Left lung (tissue), 4 donors: ENCODE measurements at regions not wholly inside any gene's neighbourhood (a gene's known extent, or its start where the extent isn't known, plus 50 kb on each side); places are given as distances from the start of the nearest gene placed in this dataset.
"Not testable (repeated sequence)": the region's sequence is repeated elsewhere in the genome, so short reads cannot be mapped to it uniquely, and the experiment has no call there.

Experiments used
- ATAC-seq: fragments of 200-7000 bp; cut with Tn5 transposase; one replicate; pipeline ENCODE4 v1.9.1; 2020; ENCODE audit warnings: moderate library complexity
- DNase-seq, 4 donors: peaks; one replicate each; pipeline ENCODE4 v3.0.0-alpha.2; 2013 to 2020
- H3K27ac ChIP-seq, 2 donors: fragments of 200-600 bp; sonication (generic) in 1 of 2; one replicate each; pipeline versions ENCODE4 v1.5.0 to v1.8.0; 2020 to 2021
- H3K27me3 ChIP-seq, 2 donors: fragments of 200-600 bp; sonication (generic) in 1 of 2; one replicate each; pipeline versions ENCODE4 v1.5.0 to v1.8.0; 2020 to 2021
- H3K36me3 ChIP-seq, 2 donors: fragments of 200-600 bp; sonication (generic) in 1 of 2; one replicate each; pipeline versions ENCODE4 v1.5.0 to v1.8.0; 2020 to 2021
- H3K4me1 ChIP-seq, 2 donors: fragments of 200-600 bp; one replicate each; pipeline ENCODE4 v1.8.0; 2021
- H3K4me3 ChIP-seq, 2 donors: fragments of 200-600 bp; sonication (generic) in 1 of 2; one replicate each; pipeline versions ENCODE4 v1.5.0 to v1.8.0; 2020 to 2021; ENCODE audit warnings: mild to moderate bottlenecking in 1 of 2
- H3K9me3 ChIP-seq, 2 donors: fragments of 200-600 bp; sonication (generic) in 1 of 2; one replicate each; pipeline versions ENCODE4 v1.5.0 to v1.8.0; 2020 to 2021
- CTCF ChIP-seq, 2 donors: fragments of 200-600 bp; sonication (generic) in 1 of 2; IDR thresholded peaks; one replicate each; pipeline versions ENCODE4 v1.5.0 to v1.8.0; 2021; ENCODE audit warnings: antibody characterized with exemption in 2 of 2
- intact Hi-C, 2 donors: fragments of 100-400 bp; cut with DNase I; formaldehyde crosslinking; loops; one replicate each; pipeline versions ENCODE4 v1.11.2 to v1.14.2; 2022
- donor health status: DM: no; HTN: yes; CAD: no.
- donor health status: DM: no; HTN: no; CAD: no.

GRCh38 chr5:90251447-90251846, 158.1 kb downstream of the CETN3 start:
- Histone ChIP-seq H3K4me3 (no peak overlapping the region), H3K27ac (no peak overlapping the region), H3K4me1 (no peaks in the 10 kb centered on the region), H3K36me3 (no peaks in the 10 kb centered on the region), H3K9me3 (no peaks in the 10 kb centered on the region), H3K27me3 (no peaks in the 10 kb centered on the region)
- no peak for TF ChIP-seq CTCF (IDR thresholded peaks at IDR 0.05)
- intact Hi-C loops: no loop called here
- no peak for DNase-seq
- ATAC-seq: no peak

GRCh38 chr5:90248640-90249039, 160.9 kb downstream of the CETN3 start:
- no peak for ATAC-seq

GRCh38 chr5:90243848-90244247, 165.7 kb downstream of the CETN3 start:
- DNase-seq, H3K4me1 ChIP-seq, H3K27ac ChIP-seq, H3K9me3 ChIP-seq, H3K36me3 ChIP-seq, ATAC-seq, H3K27me3 ChIP-seq, intact Hi-C loops, H3K4me3 ChIP-seq: not testable (repeated sequence)

More at GRCh38 chr5:90248640-90249039, 160.9 kb downstream of the CETN3 start:
- H3K4me3 ChIP-seq: no peak overlapping the region
- TF ChIP-seq CTCF (IDR thresholded peaks at IDR 0.05): no peak
- no peaks in the 10 kb centered on the region for H3K36me3 ChIP-seq
- no peaks in the 10 kb centered on the region for H3K27me3 ChIP-seq
- H3K27ac ChIP-seq: no peak overlapping the region
- H3K9me3 ChIP-seq: no peaks in the 10 kb centered on the region
- intact Hi-C loops: no loop called here
- no peaks in the 10 kb centered on the region for H3K4me1 ChIP-seq
- no peak for DNase-seq

- intact Hi-C loops: no loop called here
- no peak for DNase-seq
- no peak overlapping the region for H3K27ac ChIP-seq
- ATAC-seq: no peak
- no peaks in the 10 kb centered on the region for H3K9me3 ChIP-seq
- H3K4me1 ChIP-seq: no peaks in the 10 kb centered on the region
- H3K4me3 ChIP-seq: no peak overlapping the region
- no peaks in the 10 kb centered on the region for H3K36me3 ChIP-seq
- no peak for TF ChIP-seq CTCF (IDR thresholded peaks at IDR 0.05)
- no peaks in the 10 kb centered on the region for H3K27me3 ChIP-seq
Measured at GRCh38 chr5:90233476-90233875, 176.1 kb downstream of the CETN3 start.

GRCh38 chr5:90231688-90232087, 177.9 kb downstream of the CETN3 start:
- no peaks in the 10 kb centered on the region for H3K9me3 ChIP-seq
- no peaks in the 10 kb centered on the region for H3K36me3 ChIP-seq
- no peaks in the 10 kb centered on the region for H3K27me3 ChIP-seq
- ATAC-seq (peak; percentile 52), DNase-seq (no peak)
- no peak for TF ChIP-seq CTCF (IDR thresholded peaks at IDR 0.05)
- H3K4me3 ChIP-seq: no peak overlapping the region
- no peak overlapping the region for H3K27ac ChIP-seq
- intact Hi-C loops: no loop called here
- H3K4me1 ChIP-seq: no peaks in the 10 kb centered on the region

GRCh38 chr5:90227683-90228082, 181.9 kb downstream of the CETN3 start:
- Histone ChIP-seq H3K27ac (no peak overlapping the region), H3K4me1 (no peaks in the 10 kb centered on the region), H3K9me3 (no peaks in the 10 kb centered on the region), H3K4me3 (no peak overlapping the region), H3K36me3 (no peaks in the 10 kb centered on the region), H3K27me3 (no peaks in the 10 kb centered on the region)
- no peak for DNase-seq
- intact Hi-C loops: no loop called here
- ATAC-seq: no peak
- no peak for TF ChIP-seq CTCF (IDR thresholded peaks at IDR 0.05)
